T-helper 1 cell treated with Interleukin-12 subunit alpha and Interleukin-12 subunit beta and Interleukin-4 antibody, amounts not matched to agents 30 ng/mL and 1 ng/mL, for 36 hours (primary cell): ENCODE measurements at regions not wholly inside any gene's neighbourhood (a gene's known extent, or its start where the extent isn't known, plus 50 kb on each side); places are given as distances from the start of the nearest gene placed in this dataset.

Experiments used
- intact Hi-C: fragments of 100-400 bp; cut with micrococcal nuclease; formaldehyde crosslinking; loops from one replicate; pipeline ENCODE4 v1.15.1; 2024

DNA sequence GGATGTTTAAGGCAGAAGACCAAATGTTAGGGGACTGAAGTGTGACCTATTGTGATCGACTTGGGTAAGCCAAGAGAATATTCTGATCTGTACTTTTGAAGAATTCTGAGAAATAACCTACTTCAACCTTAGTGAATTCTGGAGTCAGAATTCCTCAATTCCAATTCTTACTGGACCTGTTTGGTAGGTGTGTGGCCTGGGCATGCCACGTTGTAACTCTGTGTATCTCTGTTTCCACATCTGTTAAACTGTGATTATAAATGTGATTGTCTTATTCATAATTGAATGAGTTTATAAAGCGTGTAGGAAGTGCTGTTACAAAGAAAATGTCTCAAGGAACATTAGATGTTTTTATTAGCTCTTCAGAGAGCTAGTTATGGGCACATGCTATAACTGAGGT is 64.5 kb downstream of the TUSC1 start:
- intact Hi-C loops, result no loop called here

- intact Hi-C loops, result no loop called here
These were observed 75.1 kb downstream of the TUSC1 start for GRCh38 chr9:25603106-25603505.

- intact Hi-C loops, result no loop called here
These were observed 75.7 kb downstream of the TUSC1 start for GRCh38 chr9:25602400-25603044.

- intact Hi-C loops, result no loop called here
These were observed 77.7 kb downstream of the TUSC1 start for GRCh38 chr9:25600501-25600900.

- intact Hi-C loops, result no loop called here
These were observed 93.6 kb downstream of the TUSC1 start for GRCh38 chr9:25584611-25585010.

GRCh38 chr9:25573281-25573680 is 105.0 kb downstream of the TUSC1 start:
- intact Hi-C loops, result no loop called here

- intact Hi-C loops, result no loop called here
These were observed 106.8 kb downstream of the TUSC1 start for GRCh38 chr9:25571491-25571890.

DNA sequence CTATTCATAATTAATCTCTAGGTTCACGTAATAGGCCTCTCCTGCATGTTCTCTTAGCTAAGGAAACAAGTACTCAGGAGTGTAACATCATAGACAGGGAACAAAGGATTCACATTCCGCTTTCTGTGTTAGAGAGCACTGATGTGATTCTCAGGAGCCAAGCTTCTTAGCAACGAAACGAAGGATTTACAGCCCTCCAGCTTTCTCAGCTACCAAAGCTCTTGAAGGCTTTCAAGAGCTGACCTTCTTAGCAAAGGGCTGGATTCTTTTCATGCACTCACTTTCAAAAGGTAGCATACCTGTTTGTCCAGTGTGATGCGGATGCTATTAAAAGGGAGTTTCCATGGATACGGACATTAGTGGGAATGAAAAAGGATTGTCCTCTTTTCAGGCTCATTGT is 107.4 kb downstream of the TUSC1 start:
- intact Hi-C loops, result no loop called here

GRCh38 chr9:25562101-25562500 is 116.1 kb downstream of the TUSC1 start:
- intact Hi-C loops, result no loop called here

- intact Hi-C loops, result no loop called here
These were observed 120.5 kb downstream of the TUSC1 start for GRCh38 chr9:25557645-25558300.

DNA sequence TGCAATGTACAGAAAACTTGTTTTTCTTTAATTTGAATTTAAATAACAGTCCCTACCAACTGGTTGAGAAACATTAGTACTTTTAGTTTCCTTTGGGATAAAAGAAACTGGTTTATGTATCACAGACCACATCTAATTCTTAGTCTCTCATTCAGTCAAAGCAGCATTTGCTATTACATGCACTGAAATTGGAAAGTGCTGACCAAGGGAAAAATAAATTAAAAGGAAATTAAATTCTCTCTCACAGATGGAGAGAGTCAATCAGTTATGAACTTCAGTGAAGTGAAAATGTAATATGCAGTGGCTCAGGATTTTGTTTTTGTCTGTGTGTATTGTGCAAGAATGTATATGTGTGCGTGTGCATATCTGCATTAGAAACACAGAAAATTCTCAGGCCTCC is 121.7 kb downstream of the TUSC1 start:
- intact Hi-C loops, result no loop called here

- intact Hi-C loops, result no loop called here
These were observed 129.4 kb downstream of the TUSC1 start for GRCh38 chr9:25548847-25549246.

DNA sequence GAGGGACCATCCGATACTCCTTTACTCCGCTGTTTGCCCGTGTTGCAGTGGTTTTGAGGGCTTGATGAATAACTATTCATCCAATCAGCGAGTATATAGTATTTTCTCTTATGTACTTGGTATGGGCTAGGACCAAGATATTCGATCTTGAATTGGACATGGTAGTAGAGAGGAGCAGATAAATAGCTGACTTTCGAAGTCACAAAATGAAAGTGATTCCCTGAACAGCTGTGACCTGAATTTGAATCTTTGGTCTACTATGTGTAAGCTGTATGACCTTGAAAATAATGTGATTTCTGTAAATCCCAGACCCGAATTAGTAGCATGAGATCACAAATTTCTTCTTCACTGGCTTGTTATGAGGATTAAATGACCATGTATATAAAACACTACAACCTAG is 134.4 kb downstream of the TUSC1 start:
- intact Hi-C loops, result loop anchor here (1.0 kb wide), 1 partner anchor 30 kb away; no protein-coding TSS in a partner anchor

- intact Hi-C loops, result no loop called here
These were observed 135.9 kb downstream of the TUSC1 start for GRCh38 chr9:25542319-25542718.

DNA sequence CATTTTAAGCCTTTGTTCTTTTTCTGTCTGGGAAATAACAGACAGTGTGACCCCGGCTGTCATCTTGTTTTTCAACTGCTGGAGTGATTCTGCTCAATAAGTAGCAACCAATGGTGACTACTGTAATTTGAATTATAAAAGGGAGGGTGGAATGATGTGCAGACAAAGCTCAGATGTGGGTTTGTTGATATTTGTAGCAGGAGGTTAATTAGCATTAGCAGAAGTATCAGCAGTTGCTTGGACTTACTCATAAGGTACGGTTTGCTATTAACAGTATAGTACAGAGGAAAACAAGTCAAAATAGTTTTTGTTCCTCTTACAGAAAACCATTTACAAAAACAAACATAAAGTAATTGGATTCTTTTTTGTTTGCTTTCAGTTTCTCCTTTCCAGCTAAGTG is 140.4 kb downstream of the TUSC1 start:
- intact Hi-C loops, result no loop called here

DNA sequence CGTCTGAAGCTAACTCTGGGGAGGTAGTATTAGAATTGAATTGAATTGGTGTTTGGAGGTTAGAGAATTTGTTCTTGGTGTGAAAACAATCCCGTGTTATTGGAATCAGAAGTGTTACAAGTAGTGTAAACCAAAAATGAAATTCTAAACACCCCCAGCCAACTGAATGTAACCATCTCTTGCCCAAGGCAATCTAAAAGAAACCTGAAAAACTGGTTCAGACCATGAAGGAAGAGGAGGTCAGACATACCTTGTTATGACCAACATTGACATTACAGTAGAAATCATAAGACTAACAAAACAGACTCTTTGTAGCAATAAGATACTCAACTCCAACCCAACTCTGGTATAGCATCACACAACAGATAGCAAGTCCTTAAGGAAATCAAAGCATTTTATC is 159.0 kb downstream of the TUSC1 start:
- intact Hi-C loops, result no loop called here

- intact Hi-C loops, result no loop called here
These were observed 160.5 kb downstream of the TUSC1 start for GRCh38 chr9:25517701-25518100.

GRCh38 chr9:25513509-25514033 is 164.7 kb downstream of the TUSC1 start:
- intact Hi-C loops, result loop anchor here (1.0 kb wide), 1 partner anchor 30 kb away; no protein-coding TSS in a partner anchor

GRCh38 chr9:25505644-25506043 is 172.6 kb downstream of the TUSC1 start:
- intact Hi-C loops, result no loop called here

- intact Hi-C loops, result no loop called here
These were observed 196.9 kb downstream of the TUSC1 start for GRCh38 chr9:25481372-25481771.

- intact Hi-C loops, result no loop called here
These were observed 197.5 kb downstream of the TUSC1 start for GRCh38 chr9:25480696-25481095.

DNA sequence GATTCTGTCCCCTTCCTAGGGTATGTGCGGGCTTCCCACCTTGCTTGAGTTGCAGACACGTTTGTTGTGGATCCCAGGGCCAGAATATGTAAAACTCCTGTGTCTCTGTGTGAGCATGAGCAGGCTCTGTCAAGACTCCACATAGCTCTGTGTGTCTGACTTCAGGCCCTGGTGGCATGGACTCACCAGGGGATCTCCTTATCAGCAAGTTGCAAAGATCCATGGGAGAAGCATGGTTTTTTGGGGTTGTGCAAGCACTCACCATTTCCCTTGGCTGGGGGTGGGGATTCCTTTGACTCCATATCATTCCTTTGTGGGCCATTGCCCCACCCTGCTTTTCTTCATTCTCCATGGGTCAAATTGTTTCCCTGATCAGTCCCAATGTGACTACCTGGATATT is 205.6 kb downstream of the TUSC1 start:
- intact Hi-C loops, result no loop called here

- intact Hi-C loops, result no loop called here
These were observed 206.1 kb downstream of the TUSC1 start for GRCh38 chr9:25472085-25472607.
